ENCODE measurements at regions not wholly inside any gene's neighbourhood (a gene's known extent, or its start where the extent isn't known, plus 50 kb on each side); places are given as distances from the start of the nearest gene placed in this dataset.

GRCh38 chr4:16290681-16291420, 64.6 kb upstream of the TAPT1 start:
- intact Hi-C loops (cut with DNase I; ENCODE audit: low total_unique reads), result loop anchor here (5.0 kb wide), 1 partner anchor 1176 kb away; no protein-coding TSS in a partner anchor
- Histone ChIP-seq H3K9me3 (no peaks in the 10 kb centered on the region), H3K4me3 (no peak overlapping the region), H3K36me3 (ENCODE audit: low read depth, missing control alignments) (no peaks in the 10 kb centered on the region), H3K27me3 (no peaks in the 10 kb centered on the region), H3K27ac (no peak overlapping the region), H3K4me1 (peaks cover 8% of the 10 kb centered on the region)
- WGBS, 2 donors, result 38 to 50% methylated on average over 8 of the region's 8 CpGs
- no peak for DNase-seq
- TF ChIP-seq POLR2A (IDR thresholded peaks at IDR 0.05), result no peak
- TF ChIP-seq CTCF (IDR thresholded peaks at IDR 0.05), result no peak

- H3K27me3 ChIP-seq, result no peaks in the 10 kb centered on the region
- intact Hi-C loops (cut with DNase I; ENCODE audit: low total_unique reads), result loop anchor here (5.0 kb wide), 1 partner anchor 1177 kb away; no protein-coding TSS in a partner anchor
- 20 to 23% methylated on average over 4 of the region's 4 CpGs for WGBS, 2 donors
- TF ChIP-seq CTCF (IDR thresholded peaks at IDR 0.05), result peak in 2 of 3 experiments; percentile 34 to 56
- no peak for TF ChIP-seq POLR2A (IDR thresholded peaks at IDR 0.05)
- no peak for DNase-seq
- H3K4me1 ChIP-seq, result peaks cover 8% of the 10 kb centered on the region
- no peaks in the 10 kb centered on the region for H3K9me3 ChIP-seq
- no peaks in the 10 kb centered on the region for H3K36me3 ChIP-seq (ENCODE audit: low read depth, missing control alignments)
- H3K27ac ChIP-seq, result no peak overlapping the region
- H3K4me3 ChIP-seq, result no peak overlapping the region
Observed at GRCh38 chr4:16289897-16290554, 63.8 kb upstream of the TAPT1 start.

- no peak overlapping the region for H3K27ac ChIP-seq
- 67 to 80% methylated on average over 3 of the region's 3 CpGs for WGBS, 2 donors
- intact Hi-C loops (cut with DNase I; ENCODE audit: low total_unique reads), result no loop called here
- no peaks in the 10 kb centered on the region for H3K4me1 ChIP-seq
- H3K27me3 ChIP-seq, result no peaks in the 10 kb centered on the region
- DNase-seq, result no peak
- H3K4me3 ChIP-seq, result no peak overlapping the region
- H3K36me3 ChIP-seq (ENCODE audit: low read depth, missing control alignments), result no peaks in the 10 kb centered on the region
- TF ChIP-seq POLR2A (IDR thresholded peaks at IDR 0.05), result no peak
- TF ChIP-seq CTCF (IDR thresholded peaks at IDR 0.05), result no peak
- H3K9me3 ChIP-seq, result no peaks in the 10 kb centered on the region
Observed at GRCh38 chr4:16284050-16284449, 57.8 kb upstream of the TAPT1 start.

- no peak overlapping the region for H3K4me3 ChIP-seq
- no peak overlapping the region for H3K27ac ChIP-seq
- intact Hi-C loops (cut with DNase I; ENCODE audit: low total_unique reads), result no loop called here
- TF ChIP-seq CTCF (IDR thresholded peaks at IDR 0.05) (no peak), POLR2A (IDR thresholded peaks at IDR 0.05) (no peak)
- no peaks in the 10 kb centered on the region for H3K36me3 ChIP-seq (ENCODE audit: low read depth, missing control alignments)
- H3K9me3 ChIP-seq, result no peaks in the 10 kb centered on the region
- DNase-seq, result no peak
- no peaks in the 10 kb centered on the region for H3K4me1 ChIP-seq
- 71 to 86% methylated on average over 1 of the region's 1 CpG for WGBS, 2 donors
- H3K27me3 ChIP-seq, result no peaks in the 10 kb centered on the region
Observed at GRCh38 chr4:16278178-16278577, 51.9 kb upstream of the TAPT1 start.
